Ovary (tissue), 3 donors: ENCODE measurements at regions not wholly inside any gene's neighbourhood (a gene's known extent, or its start where the extent isn't known, plus 50 kb on each side); places are given as distances from the start of the nearest gene placed in this dataset.

Experiments used
- CTCF ChIP-seq, 3 donors: fragments of 450-650 bp in 2 of 3; fragments of 200-600 bp in 1 of 3; IDR thresholded peaks; one replicate each; pipeline versions ENCODE4 v1.5.1 to v1.8.0; 2016 to 2022; ENCODE audit warnings: antibody characterized with exemption in 3 of 3, mild to moderate bottlenecking in 1 of 3
- POLR2A ChIP-seq: fragments of 450-650 bp; IDR thresholded peaks from one replicate; pipeline ENCODE4 v1.6.1; 2017; ENCODE audit warnings: antibody characterized with exemption, mild to moderate bottlenecking, moderate library complexity
- donor health status: DM: no; HTN: no; CAD: no.

GRCh38 chrX:16319929-16320328 is 152.6 kb downstream of the MAGEB17 start:
- TF ChIP-seq CTCF (IDR thresholded peaks at IDR 0.05): no peak
- no peak for TF ChIP-seq POLR2A
